GM19372 (cell line): ENCODE measurements at regions not wholly inside any gene's neighbourhood (a gene's known extent, or its start where the extent isn't known, plus 50 kb on each side); places are given as distances from the start of the nearest gene placed in this dataset.
A peak's percentile ranks its signal among the peaks of the same experiment; 100 is the strongest.

Experiments used
- ATAC-seq: cut with Tn5 transposase; IDR thresholded peaks from one replicate; pipeline ENCODE4 v1.9.1; 2021; ENCODE audit warnings: mild to moderate bottlenecking, low read depth, moderate library complexity; ENCODE audit not compliant: unreplicated experiment

DNA sequence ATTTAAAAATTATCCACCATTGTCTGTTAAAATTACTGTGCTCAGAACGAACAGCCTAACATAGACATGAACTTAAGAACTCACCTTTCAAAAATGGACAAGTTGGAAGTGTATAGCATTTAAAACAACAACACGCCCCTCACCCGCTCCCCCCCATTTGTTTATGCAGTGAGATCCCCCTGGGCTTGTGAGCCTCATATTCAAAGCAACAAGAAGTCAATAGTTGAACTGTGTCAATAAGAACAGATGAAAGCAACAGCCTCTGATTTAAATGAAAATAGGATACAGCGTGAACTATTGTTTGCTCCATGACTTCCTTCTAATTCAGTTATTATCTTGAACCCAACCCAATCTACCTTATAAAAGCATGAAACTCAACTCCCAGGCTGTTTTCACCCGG lies 314.2 kb downstream of the BLID start:
- no peak for ATAC-seq

DNA sequence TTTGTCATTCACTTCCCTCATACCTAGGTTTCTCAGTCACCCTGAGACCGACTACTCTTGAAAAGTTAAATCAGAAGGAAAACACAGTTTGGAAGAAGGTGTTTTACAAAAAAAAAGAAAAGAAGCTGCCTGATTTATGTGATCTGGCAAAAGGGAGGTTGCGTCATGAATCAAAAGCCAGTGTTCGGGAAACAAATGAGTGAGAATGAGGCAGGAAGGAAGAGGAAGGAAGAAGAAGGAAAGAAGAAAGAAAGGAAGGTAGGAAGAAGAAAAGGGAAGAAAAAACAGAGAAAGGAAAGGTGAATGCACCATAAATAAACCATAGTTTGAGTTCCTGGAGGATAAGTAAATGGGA lies 314.6 kb downstream of the BLID start:
- no peak for ATAC-seq

DNA sequence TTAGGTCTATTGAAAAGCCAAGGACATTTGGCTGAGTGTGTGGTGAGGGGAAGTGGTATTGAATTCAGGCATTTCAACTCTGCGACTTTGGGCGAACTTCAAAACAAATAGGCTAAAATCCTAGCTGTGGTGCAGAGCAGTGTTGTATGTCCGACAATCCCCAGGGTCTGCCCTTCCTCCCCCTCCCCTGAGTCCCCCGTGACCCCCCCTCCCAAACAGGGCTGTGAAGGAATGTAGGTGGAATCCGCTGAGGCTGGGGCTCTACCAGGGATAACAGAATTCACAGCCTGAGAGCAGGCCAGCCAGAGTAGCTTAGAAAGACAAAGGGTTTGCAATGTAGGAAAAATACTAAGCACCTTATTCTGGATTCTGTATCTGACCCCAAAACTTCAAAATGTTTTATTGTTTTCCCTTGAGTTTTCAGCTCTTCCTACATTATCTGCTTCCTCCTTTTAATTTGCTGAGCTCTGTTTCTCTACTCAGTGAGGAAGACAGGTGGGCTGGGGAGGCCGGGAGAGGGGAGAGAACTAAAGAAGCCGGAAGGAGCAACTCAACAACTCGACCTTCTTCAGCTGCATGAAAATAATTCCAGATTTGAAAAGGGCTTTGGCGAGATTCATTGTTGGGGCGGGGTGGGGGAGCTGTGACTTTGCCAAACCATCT lies 315.2 kb downstream of the BLID start:
- no peak for ATAC-seq

DNA sequence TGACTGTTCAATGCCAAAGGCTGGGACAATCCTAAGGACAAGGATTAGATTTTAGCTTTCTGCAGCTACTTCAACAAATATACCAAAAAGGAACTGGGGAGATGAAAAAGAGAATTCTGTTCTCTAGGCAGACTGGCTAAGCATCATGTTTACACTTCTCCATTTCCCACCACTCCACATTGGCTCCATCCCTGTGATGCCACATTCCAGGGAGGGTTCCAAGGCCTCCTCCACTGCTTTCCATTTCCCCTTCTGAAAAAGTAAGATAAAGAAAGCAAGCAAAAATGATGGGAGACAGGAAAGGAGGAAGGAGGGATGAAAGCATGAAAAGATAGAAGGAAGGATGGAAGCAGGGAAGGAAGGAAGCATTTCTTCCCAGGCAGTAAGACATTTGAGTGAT lies 315.8 kb downstream of the BLID start:
- no peak for ATAC-seq

DNA sequence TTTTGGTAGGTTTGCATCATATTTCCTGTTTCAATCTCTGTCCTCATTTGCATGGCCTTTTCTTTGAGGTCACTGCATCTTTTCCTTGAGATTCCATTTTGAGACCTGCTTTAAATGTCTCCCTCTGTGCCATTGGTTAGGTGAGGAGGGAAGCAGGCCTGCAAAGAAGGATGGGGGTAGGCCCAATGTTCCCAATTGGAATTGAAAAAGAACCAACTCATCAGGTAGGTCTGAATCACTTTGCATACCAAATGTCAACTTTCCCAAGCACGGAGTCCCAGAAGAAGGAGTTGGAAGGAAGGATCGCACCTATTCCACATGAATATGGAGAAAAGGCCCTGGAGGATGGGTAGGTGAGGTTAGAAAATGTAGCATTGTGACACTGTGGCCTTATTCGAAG lies 318.5 kb downstream of the BLID start:
- ATAC-seq = no peak

DNA sequence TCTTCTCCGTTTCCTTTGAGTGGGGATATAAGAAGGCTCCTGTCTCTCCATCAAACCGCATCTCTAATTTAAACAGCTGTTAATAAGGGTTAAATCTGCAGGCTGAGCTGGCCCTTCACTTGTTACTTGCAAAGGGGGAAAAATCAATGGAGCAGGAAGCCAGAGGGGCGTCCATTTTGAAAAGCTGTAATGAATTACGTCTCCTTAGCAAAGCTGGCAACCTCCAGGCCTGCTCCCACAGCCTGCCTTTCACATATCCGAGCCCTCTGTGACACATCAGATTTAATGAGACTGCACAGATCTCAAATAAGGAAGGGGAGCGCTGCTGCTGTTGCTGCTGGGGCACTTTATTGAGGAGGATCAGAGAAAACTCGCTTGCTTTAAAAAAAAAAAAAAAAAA lies 320.8 kb downstream of the BLID start:
- ATAC-seq = no peak

DNA sequence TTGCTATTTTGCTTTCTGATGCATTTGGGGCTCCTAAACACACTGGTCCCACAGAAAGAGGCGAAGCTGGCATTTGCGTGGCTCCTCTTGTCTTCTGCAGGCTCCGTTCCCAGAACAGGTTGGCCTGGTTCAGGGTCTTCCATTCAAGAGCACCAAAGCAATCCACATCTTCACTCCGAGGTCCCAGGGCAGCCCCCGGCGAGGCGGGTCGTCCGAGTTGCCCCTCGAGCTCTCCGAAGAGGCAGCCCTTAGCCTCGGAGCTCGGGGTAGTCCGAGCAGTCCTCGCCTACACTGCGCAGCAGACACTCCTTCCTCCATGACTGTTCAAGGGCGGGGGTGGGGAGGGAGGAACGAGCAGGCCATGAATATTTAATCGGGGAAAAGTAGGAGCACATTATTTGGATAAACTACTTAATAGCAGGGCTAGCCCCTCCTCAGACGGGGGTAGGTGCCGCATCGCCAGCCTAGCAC lies 321.3 kb downstream of the BLID start:
- ATAC-seq = no peak

DNA sequence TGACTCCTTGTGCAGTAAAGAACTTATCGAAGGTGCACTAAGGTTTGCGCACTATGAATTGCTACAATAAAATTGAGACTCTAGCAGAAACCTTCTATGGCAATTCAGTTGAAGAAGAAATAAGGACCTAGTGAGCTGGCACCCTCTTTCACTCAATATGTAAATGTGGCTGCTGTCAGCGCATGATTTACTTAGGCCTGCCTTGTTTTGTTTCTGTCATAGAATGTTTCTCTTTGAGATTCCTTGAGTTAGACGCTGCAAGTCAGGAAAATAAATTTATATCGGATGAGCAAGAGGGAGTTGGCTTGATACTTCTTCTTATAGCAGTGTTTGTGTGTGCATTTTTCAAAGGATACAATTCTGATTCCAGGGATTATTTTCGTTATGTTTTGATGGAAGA lies 322.1 kb downstream of the BLID start:
- ATAC-seq = no peak

DNA sequence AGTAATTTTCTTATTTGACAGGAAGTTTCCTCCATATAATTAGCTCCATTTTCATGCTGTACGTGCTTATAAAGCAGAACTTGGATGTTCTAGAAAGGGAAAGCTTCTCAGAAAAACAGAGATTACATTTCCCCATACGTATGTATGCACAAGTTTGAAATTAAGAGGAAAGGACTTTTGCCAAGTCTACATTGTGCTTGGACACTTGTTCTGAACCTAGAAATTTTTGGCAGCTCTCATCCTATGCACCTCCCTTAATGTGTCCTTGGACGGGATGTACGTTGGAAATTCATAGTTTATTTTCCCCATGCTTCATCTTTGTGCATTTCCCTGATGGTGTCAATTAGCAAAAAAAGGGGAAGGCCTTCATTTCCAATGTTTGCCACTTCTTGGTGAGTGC lies 322.7 kb downstream of the BLID start:
- ATAC-seq = no peak

DNA sequence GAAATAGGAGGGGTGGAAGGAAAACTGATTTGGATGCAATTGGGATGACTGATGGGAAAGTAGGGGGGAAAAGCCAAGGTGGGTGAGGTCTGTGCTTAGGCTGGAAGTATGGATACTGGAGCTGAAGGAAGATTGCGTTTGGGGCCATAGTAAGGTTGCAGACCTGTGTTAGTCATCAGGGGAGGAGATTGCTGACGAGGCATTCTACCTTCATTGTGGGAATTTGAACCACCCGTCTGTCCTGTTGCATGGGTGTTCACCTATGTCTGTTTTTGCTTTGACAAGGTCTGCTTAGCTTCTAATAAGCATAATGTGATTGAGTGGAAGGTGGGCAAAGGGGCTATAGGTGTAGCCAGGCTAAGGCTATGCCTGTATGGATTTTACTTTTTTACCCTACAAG lies 323.8 kb downstream of the BLID start:
- ATAC-seq = no peak

DNA sequence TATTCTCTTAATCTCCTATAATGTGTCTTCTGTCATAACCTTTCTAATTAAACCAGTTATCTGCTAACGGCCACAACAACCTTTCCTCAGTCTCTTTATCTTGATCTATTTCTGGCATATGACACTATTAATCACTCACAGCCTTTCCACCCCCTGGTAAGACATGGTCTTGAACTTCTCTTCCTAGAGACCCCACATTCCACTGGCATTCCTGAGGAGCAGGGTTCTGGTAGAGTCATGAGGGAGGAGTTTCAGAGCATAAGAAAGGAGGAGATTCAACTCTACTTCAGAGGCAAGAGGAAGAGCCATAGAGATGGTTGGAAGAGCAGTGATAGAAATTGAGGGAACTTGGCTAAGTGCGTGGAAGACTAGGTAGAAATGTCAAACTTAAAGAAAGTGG lies 325.6 kb downstream of the BLID start:
- no peak for ATAC-seq

DNA sequence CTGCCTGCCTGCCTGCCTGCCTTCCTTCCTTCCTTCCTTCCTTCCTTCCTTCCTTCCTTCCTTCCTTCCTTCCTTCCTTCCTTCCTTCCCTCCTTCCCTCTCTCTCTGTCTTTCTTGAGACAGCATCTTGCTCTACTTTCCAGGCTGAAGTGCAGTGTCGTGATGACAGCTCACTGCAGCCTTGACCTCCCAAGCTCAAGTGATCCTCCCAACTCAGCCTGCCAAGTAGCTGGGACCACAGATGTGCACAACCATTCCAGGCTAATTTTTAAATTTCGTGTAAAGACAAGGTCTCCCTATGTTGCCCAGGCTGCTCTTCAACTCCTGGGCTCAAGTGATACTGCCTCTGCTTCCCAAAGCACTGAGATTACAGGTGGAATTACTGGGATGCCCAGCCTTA lies 328.2 kb upstream of the SORL1-AS1 start:
- no peak for ATAC-seq

DNA sequence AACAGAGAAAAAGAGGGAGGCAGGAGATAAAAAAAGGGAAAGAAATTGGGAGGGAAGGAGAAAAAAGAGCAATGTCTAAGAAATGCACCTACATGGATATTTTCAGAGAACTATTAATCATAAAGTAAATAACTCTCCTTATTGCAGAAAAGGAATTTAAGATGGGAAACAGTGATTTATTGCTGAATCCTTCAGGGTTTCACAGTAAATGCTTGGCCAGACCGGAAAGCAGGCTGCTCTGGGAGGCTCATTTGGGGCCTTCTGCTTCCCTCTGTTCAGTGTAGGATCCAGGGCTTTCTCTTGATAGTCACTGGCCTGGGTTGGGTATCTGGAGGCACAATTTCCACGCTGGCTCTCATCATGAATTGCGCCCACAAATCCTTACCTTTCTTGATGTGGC lies 324.3 kb upstream of the SORL1-AS1 start:
- ATAC-seq = no peak

DNA sequence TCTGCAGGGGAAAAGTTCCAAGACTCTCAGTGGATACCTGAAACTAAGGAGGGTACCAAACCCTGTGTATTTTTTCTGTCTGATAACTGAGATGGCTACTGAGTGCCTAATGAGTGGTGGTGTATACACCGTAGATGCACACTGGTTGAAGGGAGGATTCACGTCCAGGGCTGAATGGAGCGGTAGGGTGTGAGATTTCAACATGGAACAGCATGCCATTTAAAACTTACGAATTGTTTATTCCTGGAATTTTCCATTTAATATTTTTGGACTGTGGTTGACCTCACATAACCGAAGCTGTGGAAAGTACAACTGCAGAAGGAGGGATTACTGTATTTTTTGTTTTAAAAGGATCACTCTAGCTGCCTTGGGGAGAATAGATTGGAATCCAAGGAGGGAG lies 322.5 kb upstream of the SORL1-AS1 start:
- no peak for ATAC-seq

DNA sequence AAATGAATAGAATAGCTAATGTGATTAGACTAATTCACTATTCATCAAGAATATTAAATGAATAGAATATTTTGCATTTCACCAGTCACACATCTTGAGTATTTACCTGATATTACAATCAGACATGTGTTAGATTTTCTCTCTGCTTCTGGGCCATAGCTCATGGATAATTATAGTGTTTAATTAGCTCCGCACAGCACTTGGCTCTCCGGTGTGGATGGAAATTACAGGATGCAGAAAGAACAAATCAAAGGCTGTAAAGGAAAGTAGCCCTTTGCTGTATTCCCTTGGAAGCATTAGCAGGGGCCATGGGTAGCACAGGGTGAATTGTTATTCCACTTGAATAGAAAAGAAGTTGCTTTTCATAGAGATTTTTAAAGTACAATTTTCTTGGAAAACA lies 320.3 kb upstream of the SORL1-AS1 start:
- ATAC-seq = no peak

DNA sequence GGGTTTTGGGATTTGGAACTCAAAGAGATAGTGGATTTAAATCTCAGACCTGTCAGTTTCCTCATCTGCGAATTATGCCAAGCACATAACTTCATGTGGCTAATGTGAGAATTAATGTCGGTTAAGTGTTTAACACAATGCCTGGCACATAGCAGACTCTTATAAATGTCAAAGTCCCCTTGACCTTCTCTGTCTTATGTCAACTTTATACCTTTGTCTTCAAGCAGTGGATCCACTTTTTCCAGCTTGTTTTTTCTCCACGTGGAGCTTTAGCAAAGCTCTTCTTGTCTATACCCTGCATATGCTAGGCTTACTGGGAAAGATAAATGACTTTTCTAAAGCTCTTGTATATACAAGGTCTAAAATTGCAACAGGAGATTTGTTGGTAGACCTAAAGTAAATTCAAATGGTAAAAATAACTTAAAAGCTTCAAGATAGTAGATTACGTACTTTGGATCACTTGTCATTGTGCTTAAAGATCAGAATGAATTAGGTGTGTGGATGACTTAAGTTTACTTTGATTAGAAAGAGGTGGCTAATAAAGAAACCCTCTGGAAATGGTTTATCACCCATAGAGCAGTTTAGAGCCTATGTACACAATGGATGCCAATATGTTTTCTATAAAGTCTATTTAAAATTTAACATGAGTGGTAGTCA lies 318.3 kb upstream of the SORL1-AS1 start:
- no peak for ATAC-seq

DNA sequence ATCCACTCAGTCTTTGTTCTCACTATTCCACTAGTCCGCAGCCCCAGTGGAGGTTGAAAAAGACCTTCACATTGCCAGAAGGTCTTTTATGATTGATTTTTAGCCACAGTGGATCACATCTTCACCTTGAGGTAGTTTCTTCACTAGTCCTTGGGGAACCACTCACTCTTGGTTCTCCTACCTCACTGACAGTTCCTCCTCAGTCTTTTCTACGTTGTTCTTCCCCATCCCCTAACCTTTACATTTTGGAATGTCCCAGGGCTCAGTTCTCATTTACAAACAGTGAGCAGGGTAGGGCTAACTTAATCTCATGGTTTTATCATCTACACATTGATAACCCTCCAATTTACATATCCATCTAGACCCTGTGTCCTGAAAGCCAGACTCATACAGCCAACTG lies 316.4 kb upstream of the SORL1-AS1 start:
- ATAC-seq = no peak

DNA sequence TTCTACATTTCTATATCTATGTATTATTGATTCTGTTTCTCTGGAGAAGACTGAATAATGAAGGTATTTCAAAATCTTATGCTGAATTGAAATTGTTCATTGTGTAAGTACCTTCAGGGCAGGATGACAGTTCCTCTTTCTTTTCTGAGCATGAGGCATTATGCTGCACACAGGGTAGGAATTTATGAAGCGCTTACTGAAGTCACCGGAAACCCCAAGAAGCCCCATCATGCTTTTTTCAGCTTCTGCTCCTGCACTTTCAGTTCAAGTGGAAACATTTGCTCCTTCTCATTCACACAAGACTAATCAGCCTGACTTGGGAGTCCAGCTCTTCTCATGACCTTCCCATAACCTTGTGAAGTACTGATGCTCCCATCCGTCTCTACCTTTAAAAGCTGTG lies 314.7 kb upstream of the SORL1-AS1 start:
- peak; percentile 72 for ATAC-seq

DNA sequence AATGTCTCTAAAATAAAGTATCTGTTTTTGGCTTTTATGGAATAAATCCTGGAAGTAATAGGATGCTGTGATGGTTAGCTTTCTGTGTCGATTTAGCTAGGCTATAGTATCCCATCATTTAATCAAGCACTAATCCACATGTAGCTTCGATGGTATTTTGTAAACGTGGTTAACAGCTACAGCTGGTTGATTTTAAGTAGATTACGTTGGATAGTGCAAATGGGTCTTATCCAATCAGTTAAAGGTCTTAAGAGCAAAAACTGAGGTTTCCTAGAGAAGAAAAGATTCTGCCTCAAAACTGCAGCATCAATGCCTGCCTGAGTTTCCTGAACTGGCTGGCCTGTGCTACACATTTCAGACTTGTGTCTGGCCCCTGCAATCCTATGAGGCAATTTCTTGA lies 314.2 kb upstream of the SORL1-AS1 start:
- ATAC-seq = peak; percentile 8

DNA sequence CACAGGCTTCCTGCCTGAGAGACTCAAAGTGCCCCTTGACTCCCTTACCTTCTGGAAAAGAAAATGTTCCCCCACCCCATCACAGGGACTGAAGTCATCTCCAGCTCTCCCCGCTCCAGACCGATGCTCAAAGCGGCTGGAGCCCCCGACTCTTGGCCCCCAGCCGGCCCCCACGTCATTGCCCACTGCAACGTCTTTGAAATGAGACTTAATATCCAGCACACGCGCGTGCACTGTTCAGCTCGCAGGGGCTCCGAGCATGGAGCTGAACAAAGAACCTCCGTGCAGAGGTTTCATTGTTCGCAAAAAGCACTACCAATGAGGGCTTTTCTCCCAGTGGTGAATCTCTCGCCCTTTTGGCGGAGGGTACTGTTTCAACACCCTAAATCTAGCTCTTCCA lies 313.4 kb upstream of the SORL1-AS1 start:
- no peak for ATAC-seq

DNA sequence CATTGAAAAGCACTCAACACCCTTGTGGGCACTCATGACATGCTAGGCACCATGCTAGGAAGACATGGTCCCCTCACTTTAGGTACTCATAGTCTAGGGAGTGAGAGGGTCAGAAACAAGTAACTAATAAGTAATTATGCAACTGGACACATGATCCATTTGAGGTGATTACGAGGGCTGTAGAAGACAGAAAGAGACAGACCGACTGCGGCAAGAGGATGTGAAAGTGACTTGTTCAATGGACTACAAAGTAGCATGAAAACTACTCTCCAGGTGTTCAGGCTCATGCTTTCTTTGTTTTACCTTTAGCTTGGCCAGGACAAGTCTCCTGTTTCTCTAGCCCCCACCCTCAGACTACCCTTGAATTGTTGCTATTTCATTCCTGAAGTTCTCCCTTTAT lies 310.8 kb upstream of the SORL1-AS1 start:
- peak; percentile 81 for ATAC-seq

DNA sequence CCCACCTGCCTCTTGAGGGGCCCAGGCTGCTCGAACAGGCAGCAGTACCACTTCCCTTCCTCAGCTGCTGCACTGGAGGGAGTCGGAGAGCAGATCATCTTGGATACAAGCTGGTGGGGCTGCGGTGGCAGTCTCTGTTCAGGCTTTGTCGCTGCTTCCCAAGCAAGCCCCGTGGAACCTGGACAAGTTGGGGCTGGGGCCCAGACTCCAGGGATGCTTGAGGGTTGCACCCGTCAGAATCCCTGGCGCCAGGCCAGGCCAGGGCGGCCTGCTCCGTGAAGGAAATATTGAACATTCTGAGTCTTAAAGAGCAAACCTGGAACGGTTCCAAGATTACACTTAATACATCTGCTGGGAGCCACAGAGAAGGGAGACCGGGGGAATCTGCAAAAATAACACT lies 310.1 kb upstream of the SORL1-AS1 start:
- ATAC-seq = no peak

DNA sequence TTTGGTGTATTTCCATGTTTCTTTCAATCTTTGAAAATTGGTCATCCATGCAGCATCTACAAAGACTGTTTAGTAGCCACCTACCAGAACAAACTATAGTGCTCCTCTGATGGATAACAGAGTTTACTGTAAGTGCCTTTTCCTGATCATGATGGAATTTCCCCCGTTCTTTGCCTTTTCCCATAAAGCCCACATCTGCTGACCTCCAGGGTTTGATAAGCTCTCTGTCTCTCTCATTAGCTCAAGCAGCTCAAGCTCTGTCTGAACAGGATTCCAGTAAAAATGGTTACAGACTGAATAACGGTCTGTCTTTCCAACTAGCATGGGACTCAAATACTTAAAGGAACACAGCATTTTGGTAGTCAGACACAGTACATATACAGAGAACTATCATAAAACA lies 308.4 kb upstream of the SORL1-AS1 start:
- ATAC-seq = no peak
